Left colon (tissue), 2 donors: ENCODE measurements at regions not wholly inside any gene's neighbourhood (a gene's known extent, or its start where the extent isn't known, plus 50 kb on each side); places are given as distances from the start of the nearest gene placed in this dataset.
A peak's percentile ranks its signal among the peaks of the same experiment; 100 is the strongest.

Experiments used
- ATAC-seq: fragments of 200-7000 bp; cut with Tn5 transposase; one replicate; pipeline ENCODE4 v1.9.1; 2020; ENCODE audit warnings: mild to moderate bottlenecking, moderate library complexity
- DNase-seq, 2 donors: peaks; one replicate each; pipeline ENCODE4 v3.0.0-alpha.2; 2020
- intact Hi-C, 2 donors: fragments of 100-400 bp; cut with DNase I in 1 of 2; cut with micrococcal nuclease in 1 of 2; formaldehyde crosslinking; loops; one replicate each; pipeline versions ENCODE4 v1.11.2 to v1.14.0; 2022; cut with DNase I, micrococcal nuclease
- donor health status: DM: no; HTN: no; CAD: no.
- donor health status: DM: yes; HTN: yes; CAD: no.

DNA sequence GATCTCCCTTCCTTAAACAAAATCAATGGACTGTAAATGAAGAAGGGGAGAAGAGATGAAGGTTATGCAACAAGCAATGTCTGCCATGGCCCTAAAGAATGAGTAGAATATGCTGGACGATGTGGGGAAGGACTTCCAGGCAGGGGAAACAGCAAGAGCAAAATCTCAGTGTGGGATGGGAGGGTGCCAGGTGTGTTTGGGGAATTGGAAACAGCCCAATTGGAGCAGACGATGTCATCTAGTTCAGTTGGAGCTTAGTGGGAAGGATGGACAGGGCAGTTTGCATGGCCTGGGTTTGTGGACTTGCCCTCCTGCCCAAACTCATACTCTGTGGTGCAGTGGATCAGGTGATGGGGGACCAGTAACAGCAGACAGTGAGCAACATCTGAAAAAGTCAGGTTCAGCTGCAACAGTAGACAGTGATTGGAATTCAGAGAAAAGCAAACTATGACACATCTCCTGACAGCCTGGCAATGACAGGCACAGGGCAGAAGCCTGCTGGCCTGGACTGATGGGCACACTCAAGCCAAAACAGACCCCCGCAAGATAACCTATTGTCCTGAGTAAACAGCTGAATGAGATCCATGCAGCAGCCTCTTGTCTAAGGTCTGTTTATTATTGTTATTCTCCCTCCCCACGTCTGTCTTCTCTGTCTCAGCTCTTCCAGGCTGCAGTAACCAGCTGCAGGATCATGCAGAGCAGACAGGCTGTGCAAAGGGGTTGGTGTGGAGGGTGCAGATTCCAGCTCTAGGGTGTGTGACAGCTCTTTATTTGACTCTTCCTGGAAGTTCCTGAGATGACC lies 50.5 kb upstream of the PRELP start:
- intact Hi-C loops: no loop called here
- ATAC-seq: no peak
- DNase-seq: peak; percentile 22 to 33

DNA sequence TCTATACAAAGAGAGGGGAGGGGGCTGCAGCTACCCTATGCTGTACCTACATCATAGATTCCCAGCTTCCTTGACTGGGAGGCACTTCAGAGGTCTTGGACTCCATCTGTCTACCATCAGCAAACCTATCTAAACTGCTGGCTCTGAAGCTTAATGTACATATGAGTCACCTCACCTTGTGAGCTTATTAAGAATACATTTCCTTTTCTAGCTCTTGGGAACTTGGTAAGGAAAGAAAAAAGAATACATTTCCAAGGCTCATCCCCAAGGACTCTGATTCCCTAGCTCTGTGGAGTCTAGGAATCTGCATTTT lies 50.0 kb upstream of the PRELP start:
- DNase-seq (no peak), ATAC-seq (peak; percentile 51)
- intact Hi-C loops: no loop called here
